NCI-H1436 treated with DMSO at 0.1 percent for 48 hours (cell line): ENCODE measurements at regions not wholly inside any gene's neighbourhood (a gene's known extent, or its start where the extent isn't known, plus 50 kb on each side); places are given as distances from the start of the nearest gene placed in this dataset.
"Not testable (repeated sequence)": the region's sequence is repeated elsewhere in the genome, so short reads cannot be mapped to it uniquely, and the experiment has no call there.

Experiments used
- DNase-seq: peaks from one replicate; lab custom pipeline; 2025; lab: John Stamatoyannopoulos, UW

DNA sequence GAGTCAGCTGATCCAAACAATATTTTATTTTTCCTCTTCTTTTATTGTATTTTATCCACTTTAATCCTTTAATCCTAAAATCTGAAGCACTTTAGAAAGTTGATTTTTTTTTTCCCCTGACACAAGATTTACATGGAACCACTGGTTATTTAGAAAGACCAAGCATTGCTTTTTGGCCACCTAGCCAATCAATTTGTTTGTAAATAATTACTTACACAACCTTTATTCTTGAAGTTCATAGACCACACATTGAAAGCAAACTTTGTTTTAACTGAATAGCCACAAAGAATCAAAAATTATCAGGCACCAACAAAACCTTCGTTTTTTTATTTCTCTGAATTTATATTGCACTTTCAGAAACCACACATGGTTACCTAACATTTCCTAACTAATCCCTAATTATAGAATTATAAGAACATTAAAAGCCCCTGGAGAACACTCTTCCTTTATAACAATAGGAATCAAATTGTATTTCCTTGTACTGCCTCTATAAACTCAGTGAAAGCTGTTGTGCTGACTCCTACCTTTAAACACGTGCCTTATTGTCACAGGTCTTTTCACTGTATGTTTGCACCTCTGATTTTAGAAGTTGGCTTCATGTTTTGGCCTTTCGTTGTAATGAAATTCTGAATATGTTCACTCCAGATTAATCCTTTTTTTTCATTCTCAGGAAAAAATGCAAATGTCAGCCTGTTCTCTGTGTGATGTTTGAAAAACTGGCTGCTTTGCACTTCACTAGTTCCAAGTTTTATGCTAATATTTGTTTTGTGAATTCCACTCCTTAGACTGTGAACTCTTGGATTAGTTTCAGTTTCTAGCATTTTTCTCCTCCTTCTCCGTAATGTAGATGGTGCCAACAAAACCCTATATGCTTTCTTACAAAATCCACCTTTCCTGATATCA is 1511.9 kb downstream of the REEP3 start:
- no peak for DNase-seq

DNA sequence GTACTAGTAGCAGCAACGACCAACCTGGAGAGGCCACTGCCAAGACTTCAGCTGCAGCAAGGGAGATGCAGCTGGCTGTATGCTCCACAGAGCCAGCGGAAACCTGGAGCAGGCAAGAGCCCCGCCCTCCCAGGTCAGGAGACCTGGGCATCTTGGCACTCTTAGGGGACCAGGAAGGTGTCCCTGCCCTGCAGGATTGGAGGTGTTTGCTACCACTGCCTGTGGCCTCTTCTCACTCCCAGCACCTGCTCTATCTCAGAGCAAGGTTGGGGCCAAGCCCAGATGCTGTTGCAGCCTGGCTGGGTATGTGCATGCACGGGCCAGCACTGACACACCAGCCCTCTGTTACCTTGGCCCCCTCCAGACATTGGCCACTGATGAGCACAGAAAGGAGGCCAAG is 1512.8 kb downstream of the REEP3 start:
- no peak for DNase-seq

DNA sequence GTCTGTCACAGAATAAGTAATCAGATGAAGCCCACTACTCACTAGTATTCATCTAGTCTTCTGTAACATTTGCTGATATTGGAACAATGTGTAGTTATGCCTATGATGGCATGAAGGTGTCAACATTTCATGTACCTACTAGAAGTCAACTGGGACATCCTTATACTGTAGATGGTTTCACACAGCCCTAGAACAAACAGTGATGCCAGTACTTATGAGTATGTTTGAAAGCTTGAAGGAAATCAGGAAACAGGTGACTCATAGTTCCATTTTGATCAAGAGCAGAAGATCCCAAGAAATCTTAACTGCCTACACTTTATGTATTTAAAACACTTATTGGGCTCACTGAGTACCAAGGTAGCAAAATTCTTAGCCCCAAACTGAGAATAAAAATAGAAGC is 1519.6 kb downstream of the REEP3 start:
- no peak for DNase-seq

DNA sequence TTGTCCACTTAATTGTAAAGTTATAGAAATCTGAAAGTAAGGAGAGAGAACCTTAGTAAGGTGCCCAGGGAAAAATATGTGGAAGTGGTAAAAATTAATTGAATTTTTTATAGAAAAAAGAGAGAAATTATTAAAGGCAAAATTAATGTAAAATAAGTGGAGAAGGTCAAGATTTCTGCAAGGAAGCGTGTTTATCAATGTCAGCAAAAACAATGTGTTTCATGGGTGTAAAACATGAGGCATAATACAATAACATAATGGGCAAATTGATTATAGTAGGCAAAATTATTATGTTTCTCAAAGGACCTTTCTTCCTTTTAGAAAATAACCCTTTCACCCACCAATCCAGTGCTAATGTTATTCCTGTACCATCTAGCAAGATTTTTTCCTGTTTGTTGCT is 1520.1 kb downstream of the REEP3 start:
- no peak for DNase-seq

DNA sequence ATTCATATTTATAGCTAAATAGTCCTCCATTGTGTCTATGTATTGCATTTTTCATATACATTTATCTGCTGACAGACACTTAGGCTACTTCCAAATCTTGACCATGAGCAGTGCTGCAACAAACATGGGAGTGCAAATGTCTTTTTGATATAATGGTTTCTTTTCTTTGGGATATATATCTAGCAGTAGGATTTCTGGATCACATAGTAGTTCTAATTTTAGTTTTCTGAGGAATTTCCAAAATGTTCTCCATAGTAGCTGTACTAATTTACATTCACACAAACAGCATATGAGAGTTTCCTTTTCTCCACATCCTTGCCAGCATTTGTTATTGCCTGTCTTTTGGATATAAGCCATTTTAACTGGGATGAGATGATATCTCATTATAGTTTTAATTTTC is 1521.3 kb downstream of the REEP3 start:
- no peak for DNase-seq

DNA sequence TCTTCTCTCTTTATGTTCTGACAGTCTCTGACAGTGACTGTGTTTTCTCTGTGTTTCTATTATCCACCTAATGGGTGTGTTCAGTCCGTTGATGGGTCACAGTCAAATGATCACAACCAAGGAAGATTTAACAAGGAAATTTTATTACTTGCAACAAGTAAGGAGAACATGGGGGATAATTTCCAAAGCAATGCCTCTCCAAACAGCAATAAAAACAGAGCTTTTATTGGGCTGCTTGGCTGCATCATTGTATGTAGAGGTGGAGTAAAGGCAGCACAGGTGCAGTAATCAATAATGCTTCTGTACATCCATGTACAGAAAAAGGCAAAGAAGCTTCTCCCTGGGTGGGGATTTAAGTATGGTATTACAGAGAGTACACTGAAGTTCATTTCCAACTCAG is 1525.6 kb downstream of the REEP3 start:
- DNase-seq, result no peak

DNA sequence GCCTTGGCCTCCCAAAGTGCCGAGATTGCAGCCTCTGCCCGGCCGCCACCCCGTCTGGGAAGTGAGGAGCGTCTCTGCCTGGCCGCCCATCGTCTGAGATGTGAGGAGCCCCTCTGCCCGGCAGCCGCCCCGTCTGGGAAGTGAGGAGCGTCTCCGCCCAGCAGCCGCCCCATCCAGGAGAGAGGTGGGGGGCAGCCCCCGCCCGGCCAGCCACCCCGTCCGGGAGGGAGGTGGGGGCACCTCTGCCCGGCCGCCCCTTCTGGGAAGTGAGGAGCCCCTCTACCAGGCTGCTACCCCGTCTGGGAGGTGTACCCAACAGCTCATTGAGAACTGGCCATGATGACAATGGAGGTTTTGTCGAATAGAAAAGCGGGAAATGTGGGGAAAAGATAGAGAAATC is 1530.9 kb downstream of the REEP3 start:
- DNase-seq, result not testable (repeated sequence)

DNA sequence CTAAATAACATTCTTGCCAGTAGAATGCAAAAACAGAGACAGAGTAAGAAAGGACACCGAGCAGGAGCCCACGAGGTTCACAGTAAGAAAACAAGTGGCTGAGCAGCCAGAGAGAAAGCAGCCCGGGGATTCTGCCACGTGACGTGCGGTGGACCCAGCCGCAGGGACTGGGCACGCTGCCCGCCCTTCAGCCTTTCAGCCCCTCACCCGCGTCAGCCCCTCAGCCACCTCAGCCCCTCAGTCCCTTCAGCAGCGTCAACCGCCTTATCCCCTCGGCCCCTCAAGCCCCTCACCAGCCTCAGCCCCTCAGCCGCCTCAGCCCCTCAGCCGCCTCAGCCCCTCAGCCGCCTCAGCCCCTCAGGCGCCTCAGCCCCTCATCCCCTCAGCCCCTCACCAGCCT is 1532.2 kb downstream of the REEP3 start:
- DNase-seq, result not testable (repeated sequence)

DNA sequence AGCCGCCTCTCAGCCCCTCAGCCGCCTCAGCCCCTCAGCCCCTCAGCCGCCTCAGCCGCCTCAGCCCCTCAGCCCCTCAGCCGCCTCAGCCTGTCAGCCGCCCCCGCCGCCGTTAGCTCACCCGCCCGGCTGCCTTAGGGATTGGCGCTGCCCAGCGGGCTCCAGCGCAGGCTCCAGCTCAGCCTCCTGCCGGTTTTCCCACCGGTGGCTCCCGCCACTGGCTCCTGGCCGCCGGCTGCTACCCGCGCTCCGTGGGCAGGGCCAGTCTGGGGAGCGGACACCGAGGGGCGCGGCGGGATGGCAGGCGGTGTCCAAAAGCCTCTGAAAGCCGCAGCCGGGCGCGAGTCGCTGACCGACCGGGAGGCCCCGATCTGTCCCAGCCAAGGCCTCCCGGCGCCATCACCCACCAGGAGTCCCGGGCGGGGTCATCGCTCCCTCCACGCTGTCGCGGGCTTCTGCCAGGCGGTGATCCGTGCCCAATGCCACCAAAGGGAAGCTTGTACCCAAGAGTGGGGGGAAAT is 1532.7 kb downstream of the REEP3 start:
- not testable (repeated sequence) for DNase-seq

DNA sequence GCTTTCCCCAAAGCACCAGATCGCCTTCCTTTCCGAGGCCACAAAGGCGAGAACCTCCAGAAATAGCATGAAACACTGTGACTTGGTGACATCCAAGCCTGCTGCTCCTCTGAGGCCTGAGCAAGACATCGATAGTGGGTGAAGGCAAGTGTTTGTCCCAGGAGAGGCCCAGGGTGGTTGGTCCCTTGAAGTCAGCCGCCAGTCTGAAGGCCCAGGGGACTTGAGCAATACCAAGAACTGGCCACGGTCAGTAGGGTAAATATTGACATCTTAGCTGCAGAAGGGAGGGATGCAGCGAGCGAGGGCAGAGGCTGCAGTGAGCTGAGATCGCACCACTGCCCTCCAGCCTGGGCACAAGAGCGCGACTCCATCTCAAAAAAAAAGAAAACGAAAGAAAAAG is 1533.5 kb downstream of the REEP3 start:
- not testable (repeated sequence) for DNase-seq

DNA sequence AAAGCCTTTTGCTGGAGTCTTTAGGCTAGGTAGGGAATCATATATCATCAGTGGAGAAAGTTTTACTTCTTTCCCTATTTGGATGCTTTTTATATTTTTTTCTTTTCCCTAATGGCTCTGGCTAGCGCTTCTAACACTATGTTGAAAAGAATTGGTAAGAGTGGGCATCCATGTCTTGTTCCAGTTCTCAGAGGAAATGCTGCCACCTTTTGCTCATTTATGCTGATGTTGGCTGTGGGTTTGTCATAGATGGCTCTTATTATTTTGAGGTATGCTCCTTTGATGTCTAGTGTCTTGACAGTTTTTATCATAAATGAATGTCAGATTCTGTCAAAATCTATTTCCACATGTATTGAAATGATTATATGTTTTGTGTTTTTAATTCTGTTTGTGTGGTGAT is 1544.1 kb downstream of the REEP3 start:
- DNase-seq, result no peak

DNA sequence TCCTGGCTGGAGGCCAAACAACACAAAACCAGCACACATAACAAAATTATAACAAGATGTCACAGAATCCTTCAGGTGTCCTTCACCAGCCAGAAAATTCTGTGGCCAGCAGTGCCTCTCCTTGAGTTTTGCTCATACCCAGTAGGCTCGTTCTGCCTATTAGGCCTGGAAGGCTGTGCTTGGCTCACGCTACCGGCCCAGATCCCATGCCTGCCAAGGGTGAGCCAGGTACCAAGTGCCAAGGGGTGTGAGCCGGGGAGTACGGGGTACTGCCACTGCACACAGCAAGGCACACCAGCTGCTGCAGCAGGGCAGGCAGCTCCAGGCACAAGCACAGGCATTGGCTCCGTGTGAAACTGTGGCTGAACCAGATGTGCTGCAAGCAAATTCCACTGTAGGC is 1562.0 kb downstream of the REEP3 start:
- no peak for DNase-seq

DNA sequence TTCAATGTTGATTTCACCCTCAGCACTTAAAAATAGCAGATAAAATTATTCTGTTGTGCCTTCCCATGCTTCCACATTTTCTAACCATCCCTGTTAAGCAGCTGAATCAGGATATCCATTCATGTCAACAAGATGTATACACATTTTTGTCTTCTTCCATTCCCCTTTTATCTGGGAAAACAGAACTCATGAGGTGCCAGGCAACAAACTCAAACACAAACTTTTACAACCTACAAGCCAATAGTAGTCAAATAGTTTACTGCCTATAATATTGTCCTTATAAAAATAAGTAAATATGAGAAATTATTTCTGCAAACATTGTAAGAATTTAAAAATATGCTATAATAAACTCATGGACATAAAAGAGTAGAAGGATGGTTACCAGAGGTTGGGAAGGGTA is 1569.8 kb downstream of the REEP3 start:
- no peak for DNase-seq

DNA sequence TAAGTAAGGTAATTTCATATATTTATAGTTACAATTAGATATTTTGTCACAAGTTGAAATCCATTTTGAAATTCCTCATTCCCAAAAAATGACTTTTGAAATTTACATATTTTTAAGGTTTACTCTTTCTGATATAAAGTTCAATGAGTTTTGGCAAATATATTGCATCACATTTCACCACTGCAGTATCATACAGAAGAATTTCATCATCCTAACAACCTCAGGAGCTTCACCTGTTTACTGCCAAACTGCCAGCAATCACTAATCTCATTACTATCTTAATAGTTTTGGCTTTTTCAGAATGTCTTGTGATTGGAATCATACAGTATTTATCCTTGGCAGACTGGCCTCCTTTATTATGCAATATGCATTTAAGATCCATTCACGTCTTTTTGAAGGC is 1578.9 kb downstream of the REEP3 start:
- no peak for DNase-seq

DNA sequence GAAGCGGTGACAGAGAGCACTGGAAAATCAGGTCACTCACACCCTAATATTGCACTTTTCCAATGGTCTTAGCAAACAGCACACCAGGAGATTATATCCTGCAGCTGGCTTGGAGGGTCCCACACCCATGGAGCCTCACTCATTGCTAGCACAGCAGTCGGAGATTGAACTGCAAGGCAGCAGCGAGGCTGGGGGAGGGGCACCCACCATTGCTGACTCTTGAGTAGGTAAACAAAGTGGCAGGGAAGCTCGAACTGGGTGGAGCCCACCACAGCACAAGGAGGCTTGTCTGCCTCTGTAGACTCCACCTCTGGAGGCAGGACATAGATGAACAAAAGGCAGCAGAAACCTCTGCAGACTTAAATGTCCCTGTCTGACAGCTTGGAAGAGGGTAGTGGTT is 1579.7 kb downstream of the REEP3 start:
- DNase-seq, result not testable (repeated sequence)

DNA sequence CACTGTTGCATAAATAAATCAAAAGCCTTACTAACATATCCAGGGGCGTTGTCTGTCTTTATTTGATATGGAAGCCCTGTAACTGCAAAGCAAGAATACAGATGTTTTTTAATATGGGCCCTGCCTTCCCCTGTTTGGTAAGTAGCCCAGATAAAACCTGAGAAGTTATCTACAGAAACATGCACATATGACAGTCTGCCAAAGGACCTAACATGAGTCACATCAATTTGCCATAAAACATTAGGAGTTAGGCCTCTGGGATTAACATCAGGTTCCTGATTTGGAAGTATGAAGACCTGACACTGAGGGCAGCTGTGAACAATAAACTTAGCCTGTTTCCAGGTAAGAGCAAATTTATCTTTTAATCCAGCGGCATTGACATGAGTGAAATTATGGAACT is 1588.8 kb downstream of the REEP3 start:
- no peak for DNase-seq

DNA sequence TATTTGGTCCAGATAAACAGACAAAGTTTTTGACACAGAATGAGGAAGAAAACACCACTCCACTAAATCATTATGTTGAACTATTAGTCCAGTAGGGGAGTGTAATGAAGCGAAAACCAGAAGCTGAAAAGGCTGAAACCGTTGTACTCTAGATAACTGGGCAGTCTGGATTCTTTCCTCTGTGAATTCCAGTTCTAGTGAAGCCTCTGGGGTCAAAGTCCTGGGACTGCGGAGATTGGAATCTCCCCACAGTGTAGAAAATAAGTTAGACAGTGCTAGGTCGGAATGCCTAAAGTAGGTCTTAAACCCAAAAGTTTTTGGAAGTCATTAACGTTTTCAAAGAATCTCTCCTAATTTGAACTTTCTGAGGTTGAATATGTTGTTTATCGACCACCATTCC is 1589.9 kb downstream of the REEP3 start:
- not testable (repeated sequence) for DNase-seq

DNA sequence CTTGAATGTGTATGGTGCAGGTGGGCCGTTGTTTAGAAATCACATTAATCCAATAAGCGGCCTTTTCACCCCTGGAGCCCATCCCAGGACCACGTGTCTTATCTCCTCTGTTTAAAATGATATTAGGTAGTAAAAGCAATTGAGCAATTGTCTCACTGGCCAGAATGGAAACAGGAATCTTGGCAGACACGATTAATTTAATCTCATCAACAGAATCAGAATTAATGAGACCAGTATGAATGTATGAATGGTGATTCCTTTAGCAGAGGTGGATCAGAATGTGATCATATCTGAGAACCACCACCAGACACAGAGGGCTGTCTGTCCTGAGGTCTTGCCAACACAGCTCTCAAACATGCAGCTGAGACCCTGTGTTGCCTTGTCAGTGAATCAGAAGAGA is 1591.4 kb downstream of the REEP3 start:
- no peak for DNase-seq

DNA sequence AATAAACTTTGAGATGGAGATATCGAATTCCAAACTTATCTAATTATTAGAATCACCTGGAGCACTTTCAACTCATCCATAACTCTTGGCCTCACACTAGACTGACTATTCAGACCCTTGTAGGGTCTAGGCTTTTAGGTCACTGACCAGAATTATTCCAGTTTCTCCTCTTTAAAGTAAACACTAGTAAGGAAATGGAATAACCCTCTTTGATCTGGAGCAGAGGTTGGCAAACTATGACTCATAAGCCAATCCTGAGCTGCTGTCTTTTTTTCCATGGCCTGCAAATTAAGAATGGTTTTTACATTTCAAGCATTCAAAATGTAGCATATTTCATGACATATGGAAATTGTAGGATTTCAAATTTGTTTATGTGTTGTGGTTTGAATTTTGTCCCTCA is 1601.9 kb downstream of the REEP3 start:
- DNase-seq, result no peak

DNA sequence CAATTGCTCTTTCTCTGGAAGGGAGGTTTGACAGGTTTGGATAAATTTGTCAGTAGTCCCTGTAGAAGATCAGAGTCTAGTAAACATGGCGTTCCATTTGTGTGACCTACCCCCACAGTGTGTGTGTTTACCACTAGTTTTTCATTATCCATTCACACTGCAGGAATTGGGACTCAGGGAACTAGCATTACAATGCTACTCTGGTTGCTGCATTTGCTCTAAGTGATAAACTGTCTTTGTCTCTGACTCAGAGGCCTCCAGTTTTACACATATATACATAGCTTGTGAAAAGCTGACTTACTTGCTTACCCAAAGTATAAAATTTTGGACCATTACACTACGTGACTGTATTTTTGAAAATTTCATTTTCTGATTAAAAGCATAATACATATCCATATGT is 1604.0 kb downstream of the REEP3 start:
- no peak for DNase-seq

DNA sequence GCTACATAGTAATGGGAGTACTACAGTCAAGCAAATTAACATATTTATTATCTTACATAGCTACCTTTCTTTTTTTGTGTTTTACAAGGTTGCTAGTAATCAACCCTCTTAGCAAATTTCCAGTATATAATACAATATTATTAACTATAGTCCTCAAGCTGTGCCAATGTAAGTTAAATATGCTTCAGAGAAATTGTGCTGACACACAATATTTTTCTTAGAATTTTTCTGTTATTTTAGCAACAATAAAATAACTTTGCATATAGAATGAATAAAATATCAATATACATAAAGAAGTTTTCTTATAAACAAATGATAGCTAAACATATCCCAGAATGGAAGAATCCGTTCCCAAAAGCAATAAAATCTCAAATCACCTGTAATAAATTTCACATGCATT is 1605.1 kb downstream of the REEP3 start:
- DNase-seq, result no peak

DNA sequence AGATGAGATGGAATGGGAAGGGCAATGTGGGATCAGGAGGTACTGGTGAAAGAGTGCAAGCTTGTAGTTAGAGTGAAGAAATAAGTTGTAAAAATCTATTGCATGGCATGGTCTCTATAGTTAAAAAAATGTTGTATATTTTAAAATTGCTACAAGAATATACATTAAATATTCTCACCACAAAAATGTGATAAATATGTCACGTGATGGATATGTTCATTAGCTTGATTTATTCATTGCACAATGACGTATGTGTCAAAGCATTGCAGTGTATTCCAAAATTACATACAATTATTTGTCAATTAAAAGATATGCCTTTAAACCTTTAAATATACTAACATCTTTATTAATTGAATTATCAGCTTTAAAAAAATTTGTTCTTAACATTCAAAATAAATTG is 1607.1 kb downstream of the REEP3 start:
- DNase-seq, result no peak

DNA sequence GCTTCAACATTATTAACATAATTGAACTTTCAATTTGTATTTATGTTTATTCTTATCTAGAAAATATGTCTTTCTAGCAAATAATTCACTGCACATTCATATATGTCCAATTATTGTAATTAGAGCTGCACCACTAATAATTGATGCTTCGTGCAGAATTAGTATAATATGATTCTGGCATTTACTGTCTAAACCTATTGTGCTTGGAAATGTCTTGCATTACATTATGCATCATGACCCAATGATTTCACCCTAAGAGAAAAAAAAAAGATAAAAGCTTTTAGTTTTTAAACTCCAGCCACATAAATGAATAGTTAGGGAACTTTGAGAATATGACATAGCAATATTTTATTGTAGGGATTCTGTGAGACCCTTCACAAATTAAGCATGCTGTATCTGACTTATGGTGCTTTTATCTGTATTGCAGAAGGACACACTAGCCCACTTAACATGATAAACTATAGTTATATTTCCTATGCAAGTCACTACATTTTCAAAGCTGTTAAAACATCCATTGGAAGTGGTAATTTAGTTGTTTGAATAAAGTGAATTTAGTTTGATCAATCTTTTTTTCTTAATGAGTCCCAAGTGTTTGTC is 1609.1 kb downstream of the REEP3 start:
- no peak for DNase-seq

DNA sequence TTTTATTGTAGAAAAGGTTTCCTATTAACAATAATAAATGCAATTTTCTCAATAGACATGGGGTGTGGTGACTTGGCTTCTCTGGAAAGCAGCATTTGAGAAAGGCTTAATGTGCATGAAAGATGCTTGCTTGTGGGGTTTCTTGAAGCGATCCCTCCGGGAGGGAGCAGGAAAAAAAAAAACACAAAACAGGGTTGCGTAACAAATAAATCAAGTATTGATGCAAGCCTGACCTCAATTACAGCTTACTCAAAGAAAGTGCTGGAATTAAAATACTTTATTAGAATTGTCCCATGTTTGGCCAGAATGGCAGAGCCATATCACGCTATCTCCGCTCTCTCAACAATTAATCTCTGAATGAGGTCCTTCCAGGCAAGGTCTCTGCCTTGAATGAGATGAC is 1612.5 kb downstream of the REEP3 start:
- DNase-seq, result no peak
